ENCODE measurements at regions not wholly inside any gene's neighbourhood (a gene's known extent, or its start where the extent isn't known, plus 50 kb on each side); places are given as distances from the start of the nearest gene placed in this dataset.

DNA sequence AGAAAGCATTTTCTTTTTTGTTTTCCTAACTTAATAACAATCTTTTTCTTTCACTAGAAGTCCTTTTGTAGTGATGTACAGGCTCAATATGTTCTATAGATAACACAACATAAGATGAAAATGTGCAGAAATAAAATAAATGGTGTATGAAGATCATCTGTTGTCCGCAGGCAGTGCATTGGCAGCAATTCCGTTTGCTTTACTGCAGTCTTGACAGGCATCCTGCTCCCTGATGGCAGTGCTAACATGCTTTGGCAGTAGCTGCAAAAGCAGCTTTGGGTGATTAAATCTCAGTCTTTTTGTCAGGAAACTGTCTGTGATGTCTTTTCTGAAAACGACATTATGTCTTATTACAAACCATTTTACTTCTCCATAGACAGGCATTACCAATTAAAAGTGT lies 131.4 kb downstream of the TRAM1L1 start:
- intact Hi-C loops (cut with DNase I): no loop called here
- Histone ChIP-seq H3K4me1 (no peaks in the 10 kb centered on the region), H3K4me3 (no peak overlapping the region), H3K36me3 (no peaks in the 10 kb centered on the region), H3K27ac (no peak overlapping the region), H3K27me3 (no peaks in the 10 kb centered on the region), H3K9me3 (peaks cover 0 to 8% of the 10 kb centered on the region in 2 donors)
- TF ChIP-seq, protein P1, sequence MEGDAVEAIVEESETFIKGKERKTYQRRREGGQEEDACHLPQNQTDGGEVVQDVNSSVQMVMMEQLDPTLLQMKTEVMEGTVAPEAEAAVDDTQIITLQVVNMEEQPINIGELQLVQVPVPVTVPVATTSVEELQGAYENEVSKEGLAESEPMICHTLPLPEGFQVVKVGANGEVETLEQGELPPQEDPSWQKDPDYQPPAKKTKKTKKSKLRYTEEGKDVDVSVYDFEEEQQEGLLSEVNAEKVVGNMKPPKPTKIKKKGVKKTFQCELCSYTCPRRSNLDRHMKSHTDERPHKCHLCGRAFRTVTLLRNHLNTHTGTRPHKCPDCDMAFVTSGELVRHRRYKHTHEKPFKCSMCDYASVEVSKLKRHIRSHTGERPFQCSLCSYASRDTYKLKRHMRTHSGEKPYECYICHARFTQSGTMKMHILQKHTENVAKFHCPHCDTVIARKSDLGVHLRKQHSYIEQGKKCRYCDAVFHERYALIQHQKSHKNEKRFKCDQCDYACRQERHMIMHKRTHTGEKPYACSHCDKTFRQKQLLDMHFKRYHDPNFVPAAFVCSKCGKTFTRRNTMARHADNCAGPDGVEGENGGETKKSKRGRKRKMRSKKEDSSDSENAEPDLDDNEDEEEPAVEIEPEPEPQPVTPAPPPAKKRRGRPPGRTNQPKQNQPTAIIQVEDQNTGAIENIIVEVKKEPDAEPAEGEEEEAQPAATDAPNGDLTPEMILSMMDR (IDR thresholded peaks at IDR 0.05): no peak
- no peak for DNase-seq
- no peak for ATAC-seq

- Histone ChIP-seq H3K36me3 (no peaks in the 10 kb centered on the region), H3K4me3 (no peak overlapping the region), H3K4me1 (no peaks in the 10 kb centered on the region), H3K27ac (no peak overlapping the region), H3K27me3 (no peaks in the 10 kb centered on the region), H3K9me3 (peaks cover 0 to 5% of the 10 kb centered on the region in 2 donors)
- peak; percentile 93 for ATAC-seq
- DNase-seq: peak in 2 of 4 donors; percentile 16 to 33
- intact Hi-C loops (cut with DNase I): no loop called here
- TF ChIP-seq, protein P1 (IDR thresholded peaks at IDR 0.05): no peak
Observed at GRCh38 chr4:116952530-116953136, 132.7 kb downstream of the TRAM1L1 start.

DNA sequence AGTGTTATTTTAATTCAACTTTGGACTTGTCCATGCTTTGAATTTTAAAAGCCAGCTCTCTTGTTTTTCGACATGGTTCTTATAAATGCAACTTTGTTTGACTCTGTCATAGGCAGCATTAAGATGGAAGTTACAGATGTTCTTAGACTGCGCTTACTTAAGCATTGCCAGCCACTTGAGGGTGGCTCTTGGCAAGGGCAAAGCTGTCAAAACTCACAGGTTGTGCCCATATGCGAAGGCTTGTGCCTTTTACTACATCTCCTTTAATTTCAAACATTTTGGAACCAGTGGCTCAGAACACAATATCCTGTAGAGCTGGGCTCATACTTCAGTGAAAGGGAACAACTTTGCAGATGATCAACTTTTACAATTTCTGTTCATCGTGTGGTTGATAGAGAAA lies 135.5 kb downstream of the TRAM1L1 start:
- DNase-seq: no peak
- no peak overlapping the region for H3K4me3 ChIP-seq
- H3K4me1 ChIP-seq: no peaks in the 10 kb centered on the region
- H3K9me3 ChIP-seq: no peaks in the 10 kb centered on the region
- H3K27me3 ChIP-seq: no peaks in the 10 kb centered on the region
- H3K27ac ChIP-seq: no peak overlapping the region
- intact Hi-C loops (cut with DNase I): no loop called here
- ATAC-seq: no peak
- TF ChIP-seq, protein P1 (IDR thresholded peaks at IDR 0.05): no peak
- no peaks in the 10 kb centered on the region for H3K36me3 ChIP-seq

DNA sequence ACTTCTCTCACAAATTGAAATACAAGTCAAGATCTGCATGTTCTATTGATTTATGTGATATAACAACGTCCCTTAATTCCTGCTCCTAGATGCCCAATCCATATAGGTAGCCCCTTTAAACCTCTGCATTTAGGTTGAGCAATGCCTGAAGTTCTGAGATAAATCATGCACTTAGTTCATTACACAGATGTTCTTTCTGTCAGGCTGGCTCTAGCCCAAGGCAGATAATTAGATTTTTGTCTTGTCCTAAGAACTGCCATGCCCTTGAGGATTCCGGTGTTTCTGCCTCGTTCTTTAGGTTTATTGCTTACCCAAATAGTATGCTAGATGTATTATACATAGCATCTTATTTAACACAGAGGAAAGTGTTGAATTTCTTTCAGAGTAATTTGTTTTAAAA lies 143.1 kb downstream of the TRAM1L1 start:
- no peaks in the 10 kb centered on the region for H3K4me1 ChIP-seq
- DNase-seq (no peak), ATAC-seq (no peak)
- intact Hi-C loops (cut with DNase I): no loop called here
- no peak overlapping the region for H3K4me3 ChIP-seq
- H3K9me3 ChIP-seq: no peaks in the 10 kb centered on the region
- TF ChIP-seq, protein P1 (IDR thresholded peaks at IDR 0.05): no peak
- no peaks in the 10 kb centered on the region for H3K36me3 ChIP-seq
- no peak overlapping the region for H3K27ac ChIP-seq
- H3K27me3 ChIP-seq: no peaks in the 10 kb centered on the region

DNA sequence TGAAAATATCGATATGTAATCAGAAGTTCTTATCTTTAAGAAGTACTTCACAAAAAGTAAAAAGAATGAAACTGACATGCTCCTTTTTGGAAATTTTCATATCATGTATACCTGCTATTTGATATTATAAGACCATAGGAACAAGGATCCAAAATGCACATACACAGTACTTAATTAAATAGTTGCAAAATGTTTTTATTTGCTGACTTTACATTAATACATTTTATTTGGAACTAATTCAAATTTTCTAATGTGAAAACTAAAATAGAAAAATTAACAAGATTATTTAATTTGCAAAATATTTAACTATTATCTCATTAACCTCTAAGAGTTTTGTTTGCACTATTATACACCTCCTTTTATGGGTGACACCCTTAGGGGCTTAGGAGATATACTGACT lies 155.0 kb downstream of the TRAM1L1 start:
- Histone ChIP-seq H3K4me3 (no peak overlapping the region), H3K27me3 (peaks cover 0 to 17% of the 10 kb centered on the region in 2 donors), H3K4me1 (no peaks in the 10 kb centered on the region), H3K36me3 (no peaks in the 10 kb centered on the region), H3K27ac (no peak overlapping the region), H3K9me3 (no peaks in the 10 kb centered on the region)
- ATAC-seq (no peak), DNase-seq (no peak)
- intact Hi-C loops (cut with DNase I): no loop called here
- TF ChIP-seq, protein P1 (IDR thresholded peaks at IDR 0.05): no peak

Data from left lung (tissue), 4 donors.